IMR-90 (cell line): ENCODE measurements at regions not wholly inside any gene's neighbourhood (a gene's known extent, or its start where the extent isn't known, plus 50 kb on each side); places are given as distances from the start of the nearest gene placed in this dataset.

Experiments
- ATAC-seq: fragments of 200-7000 bp; cut with Tn5 transposase; 2 replicates; pipeline ENCODE4 v1.9.1; 2020; ENCODE audit warnings: low read depth, mild to moderate bottlenecking, moderate library complexity
- BruUV-seq: library from RNA; stranded (reverse); fragments of 400-500 nt; replicated peaks from 2 replicates; lab custom pipeline; 2021; lab: Mats Ljungman, UMichigan
- CTCF ChIA-PET: fragments of 300-600 bp; formaldehyde crosslinking; extraction: SDS; loops from one replicate; lab custom pipeline; 2021; ENCODE audit warnings: antibody characterized with exemption; lab: Yijun Ruan, JAX
- POLR2A ChIA-PET: fragments of 300-600 bp; sonication (Branson Sonifier 250); formaldehyde crosslinking; loops from one replicate; lab custom pipeline; 2022; ENCODE audit warnings: antibody characterized with exemption; ENCODE audit not compliant: unreplicated experiment; lab: Charles Lee
- DNase-seq: peaks from one replicate; pipeline ENCODE4 v3.0.0; 2013
- H2AFZ ChIP-seq: replicated peaks from 2 replicates; pipeline ENCODE3; 2013; ENCODE audit warnings: low read length, mild to moderate bottlenecking; ENCODE audit not compliant: poor library complexity
- H2AK5ac ChIP-seq: 2 replicates; pipeline ENCODE4 v1.6.1; 2013; ENCODE audit warnings: low read depth, low read length, inconsistent platforms
- H2AK9ac ChIP-seq: replicated peaks from 2 replicates; pipeline ENCODE3; 2013; ENCODE audit warnings: mild to moderate bottlenecking, low read depth, low read length, moderate library complexity; ENCODE audit not compliant: poor library complexity
- H2BK120ac ChIP-seq: 2 replicates; pipeline ENCODE4 v1.6.1; 2013; ENCODE audit warnings: low read depth, low read length, inconsistent platforms
- H2BK15ac ChIP-seq: 3 replicates; pipeline ENCODE4 v1.6.1; 2013; ENCODE audit warnings: low read depth, low read length, inconsistent platforms
- H2BK20ac ChIP-seq: 2 replicates; pipeline ENCODE4 v1.6.1; 2013; ENCODE audit warnings: low read depth, mild to moderate bottlenecking, inconsistent platforms, low read length, moderate library complexity
- H2BK5ac ChIP-seq: 2 replicates; pipeline ENCODE4 v1.6.1; 2013; ENCODE audit warnings: mild to moderate bottlenecking, low read depth, low read length, inconsistent platforms; ENCODE audit not compliant: poor library complexity, severe bottlenecking
- H3K14ac ChIP-seq: replicated peaks from 2 replicates; pipeline ENCODE4 v1.6.1; 2013; ENCODE audit warnings: low read depth, low read length, inconsistent platforms
- H3K18ac ChIP-seq: 2 replicates; pipeline ENCODE4 v1.6.1; 2013; ENCODE audit warnings: low read depth, low read length, control low read depth
- H3K23ac ChIP-seq: 2 replicates; pipeline ENCODE4 v1.6.1; 2013; ENCODE audit warnings: low read depth, low read length, inconsistent platforms
- H3K27ac ChIP-seq: 2 replicates; pipeline ENCODE4 v1.5.1; 2013; ENCODE audit warnings: mild to moderate bottlenecking, control low read depth, low read length; ENCODE audit not compliant: insufficient read depth
- H3K27me3 ChIP-seq: 2 replicates; pipeline ENCODE4 v1.6.1; 2013; ENCODE audit warnings: low read length; ENCODE audit not compliant: control insufficient read depth, insufficient read depth
- H3K36me3 ChIP-seq: 2 replicates; pipeline ENCODE4 v1.6.1; 2013; ENCODE audit warnings: low read length, mixed read lengths; ENCODE audit not compliant: control insufficient read depth, insufficient read depth
- H3K4ac ChIP-seq: 2 replicates; pipeline ENCODE4 v1.6.1; 2013; ENCODE audit warnings: low read depth, low read length, inconsistent platforms
- H3K4me1 ChIP-seq: 2 replicates; pipeline ENCODE4 v1.6.1; 2013; ENCODE audit warnings: low read length, mixed read lengths; ENCODE audit not compliant: control insufficient read depth, insufficient read depth
- H3K4me2 ChIP-seq: 2 replicates; pipeline ENCODE4 v1.6.1; 2013; ENCODE audit warnings: low read depth, mild to moderate bottlenecking, control low read depth, low read length, moderate library complexity
- H3K4me3 ChIP-seq: 2 replicates; pipeline ENCODE4 v1.5.1; 2013; ENCODE audit warnings: low read depth, mild to moderate bottlenecking, control low read depth, low read length, moderate library complexity; ENCODE audit not compliant: insufficient read depth
- H3K56ac ChIP-seq: 2 replicates; pipeline ENCODE4 v1.6.1; 2013; ENCODE audit warnings: low read length, inconsistent platforms; ENCODE audit not compliant: insufficient read depth; ENCODE audit errors: extremely low read depth
- H3K79me1 ChIP-seq, 2 experiments: 2 replicates each; pipeline ENCODE4 v1.6.1; 2013; ENCODE audit warnings: low read length in 2 of 2, inconsistent platforms in 1 of 2, low read depth in 1 of 2
- H3K9ac ChIP-seq: 2 replicates; pipeline ENCODE4 v1.6.1; 2013; ENCODE audit warnings: low read depth, low read length, control low read depth
- H3K9me1 ChIP-seq: 2 replicates; pipeline ENCODE4 v1.6.1; 2013; ENCODE audit warnings: low read length, inconsistent platforms; ENCODE audit not compliant: insufficient read depth
- H3K9me3 ChIP-seq: 2 replicates; pipeline ENCODE4 v1.6.1; 2013; ENCODE audit warnings: low read length; ENCODE audit not compliant: control insufficient read depth, insufficient read depth
- H4K20me1 ChIP-seq: 2 replicates; pipeline ENCODE4 v1.6.1; 2013; ENCODE audit warnings: low read length, inconsistent platforms; ENCODE audit not compliant: insufficient read depth
- H4K5ac ChIP-seq: 2 replicates; pipeline ENCODE4 v1.6.1; 2013; ENCODE audit warnings: mild to moderate bottlenecking, low read depth, low read length, control low read depth
- H4K8ac ChIP-seq, 2 experiments: 2 replicates each; pipeline ENCODE4 v1.6.1; 2013; ENCODE audit warnings: low read depth in 2 of 2, low read length in 2 of 2, control low read depth in 1 of 2, inconsistent platforms in 1 of 2
- H4K91ac ChIP-seq: 2 replicates; pipeline ENCODE4 v1.6.1; 2013; ENCODE audit warnings: low read depth, low read length, inconsistent platforms; ENCODE audit not compliant: insufficient read depth
- CHD1 ChIP-seq: IDR thresholded peaks from 2 replicates; pipeline ENCODE4 v1.6.1; 2012; ENCODE audit warnings: low read depth, low read length, improper control_type of control experiment
- MXI1 ChIP-seq: IDR thresholded peaks from 2 replicates; pipeline ENCODE4 v1.6.1; 2012; ENCODE audit warnings: low read depth, mild to moderate bottlenecking, low read length, moderate library complexity, borderline replicate concordance
- WGBS, 2 experiments: methylation state at CpG; one replicate each; pipeline versions ENCODE4 v1.1.5 to v1.1.7; 2013; ENCODE audit warnings: missing lambda C conversion rate in 2 of 2; ENCODE audit not compliant: insufficient read length in 1 of 2; ENCODE audit errors: extremely low coverage in 2 of 2; 5-methylcytosine and 5-hydroxymethylcytosine counted together
- dilution Hi-C: fragments of 300-500 bp; cut with HindIII; formaldehyde crosslinking; loops from one replicate; pipeline ENCODE4 v1.14.3; 2018; ENCODE audit warnings: low sequenced_read_pairs; ENCODE audit not compliant: unreplicated experiment
- in situ Hi-C: fragments of 300-500 bp; cut with MboI; formaldehyde crosslinking; loops from 3 replicates; pipeline ENCODE4 v1.14.3; 2019; ENCODE audit warnings: low sequenced_read_pairs, inconsistent platforms, mixed read lengths
- intact Hi-C: fragments of 100-400 bp; cut with micrococcal nuclease; formaldehyde crosslinking; loops from 2 replicates; pipeline ENCODE4 v1.10.0; 2022
- TF ChIP-seq, protein P1 (sequence below): fragments of 150-350 bp; IDR thresholded peaks from 2 replicates; pipeline ENCODE4 v1.6.1; 2017; ENCODE audit warnings: mild to moderate bottlenecking, antibody characterized with exemption, low read length, low read depth

DNA sequence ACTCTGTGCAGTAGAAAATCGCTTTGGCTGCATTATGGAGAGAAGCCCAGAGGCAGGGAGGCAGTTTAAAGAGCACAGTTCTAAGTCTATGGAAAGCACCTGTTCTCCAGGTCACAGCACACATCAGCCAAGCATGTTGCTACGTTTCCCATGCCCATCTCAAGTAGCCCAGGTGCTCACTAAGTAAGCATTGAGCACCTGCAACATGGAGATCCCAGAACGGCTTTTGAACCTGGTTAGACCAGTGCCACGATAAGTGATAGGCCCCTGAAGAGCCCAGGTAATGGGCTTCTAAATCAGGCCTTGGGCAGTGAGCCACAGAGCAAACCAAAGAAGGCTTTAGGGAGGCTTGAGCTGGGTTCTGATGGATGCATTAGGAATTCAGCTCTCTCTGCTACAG lies 186.2 kb downstream of the C1orf94 start:
- no TSS peak for BruUV-seq
- intact Hi-C loops (no loop called here), in situ Hi-C loops (no loop called here), dilution Hi-C loops (no loop called here)
- no peak overlapping the region for H3K4ac ChIP-seq
- peaks cover 26% of the 10 kb centered on the region for H3K9me3 ChIP-seq
- no peak overlapping the region for H3K4me2 ChIP-seq
- no peak overlapping the region for H3K18ac ChIP-seq
- H3K27me3 ChIP-seq = no peaks in the 10 kb centered on the region
- H3K4me3 ChIP-seq = no peak overlapping the region
- no peak overlapping the region for H3K9ac ChIP-seq
- POLR2A ChIA-PET = no interaction called here
- H4K5ac ChIP-seq = no peak overlapping the region
- H2BK15ac ChIP-seq = no peak overlapping the region
- H2AK9ac ChIP-seq = no peak overlapping the region
- no peak overlapping the region for H3K23ac ChIP-seq
- ATAC-seq (no peak), DNase-seq (no peak)
- H4K20me1 ChIP-seq = no peaks in the 10 kb centered on the region
- CTCF ChIA-PET = no interaction called here
- no peaks in the 10 kb centered on the region for H3K79me1 ChIP-seq
- no peak overlapping the region for H2AK5ac ChIP-seq
- no peaks in the 10 kb centered on the region for H3K36me3 ChIP-seq
- H3K9me1 ChIP-seq = no peaks in the 10 kb centered on the region
- no peak overlapping the region for H3K27ac ChIP-seq
- H4K8ac ChIP-seq = no peak overlapping the region
- TF ChIP-seq CHD1 (no peak), MXI1 (no peak)
- TF ChIP-seq, protein P1, sequence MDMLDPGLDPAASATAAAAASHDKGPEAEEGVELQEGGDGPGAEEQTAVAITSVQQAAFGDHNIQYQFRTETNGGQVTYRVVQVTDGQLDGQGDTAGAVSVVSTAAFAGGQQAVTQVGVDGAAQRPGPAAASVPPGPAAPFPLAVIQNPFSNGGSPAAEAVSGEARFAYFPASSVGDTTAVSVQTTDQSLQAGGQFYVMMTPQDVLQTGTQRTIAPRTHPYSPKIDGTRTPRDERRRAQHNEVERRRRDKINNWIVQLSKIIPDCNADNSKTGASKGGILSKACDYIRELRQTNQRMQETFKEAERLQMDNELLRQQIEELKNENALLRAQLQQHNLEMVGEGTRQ = no peak
- no CpG with 5 or more reads among the region's 4 CpGs for WGBS, 2 experiments
- no peak overlapping the region for H2BK20ac ChIP-seq
- no peak overlapping the region for H3K56ac ChIP-seq
- no peak overlapping the region for H2BK5ac ChIP-seq
- H3K4me1 ChIP-seq = no peaks in the 10 kb centered on the region
- H2BK120ac ChIP-seq = no peak overlapping the region
- no peak overlapping the region for H4K91ac ChIP-seq
- H2AFZ ChIP-seq = no peak overlapping the region
- H3K14ac ChIP-seq = no peak overlapping the region
